Thymus (tissue), 11 donors: ENCODE measurements at regions not wholly inside any gene's neighbourhood (a gene's known extent, or its start where the extent isn't known, plus 50 kb on each side); places are given as distances from the start of the nearest gene placed in this dataset.
"Not testable (repeated sequence)": the region's sequence is repeated elsewhere in the genome, so short reads cannot be mapped to it uniquely, and the experiment has no call there.

Source experiments
- DNase-seq, 9 donors: peaks; one replicate each; pipeline ENCODE4 v3.0.0-alpha.2; 2013; ENCODE audit warnings: low spot score in 9 of 9, low read depth in 6 of 9, missing footprints in 1 of 9
- H3K27ac ChIP-seq, 2 donors: one replicate each; pipeline ENCODE4 v1.5.1; 2013; ENCODE audit warnings: control low read depth in 1 of 2, low read depth in 1 of 2, low read length in 1 of 2, mild to moderate bottlenecking in 1 of 2, moderate library complexity in 1 of 2
- H3K27me3 ChIP-seq, 2 donors: one replicate each; pipeline ENCODE4 v1.5.1; 2013; ENCODE audit warnings: low read length in 1 of 2; ENCODE audit not compliant: control insufficient read depth in 2 of 2, insufficient read depth in 1 of 2
- H3K36me3 ChIP-seq, 2 donors: one replicate each; pipeline ENCODE4 v1.5.1; 2013; ENCODE audit warnings: low read length in 1 of 2, mild to moderate bottlenecking in 1 of 2, moderate library complexity in 1 of 2; ENCODE audit not compliant: control insufficient read depth in 2 of 2, insufficient read depth in 2 of 2
- H3K4me1 ChIP-seq, 2 donors: one replicate each; pipeline ENCODE4 v1.5.1; 2013; ENCODE audit warnings: low read length in 2 of 2; ENCODE audit not compliant: control insufficient read depth in 2 of 2, insufficient read depth in 2 of 2
- H3K4me3 ChIP-seq, 2 donors: one replicate each; pipeline ENCODE4 v1.5.1; 2013; ENCODE audit warnings: low read length in 2 of 2, control low read depth in 1 of 2, mild to moderate bottlenecking in 1 of 2
- H3K9me3 ChIP-seq, 2 donors: one replicate each; pipeline ENCODE4 v1.5.1; 2013; ENCODE audit warnings: low read length in 1 of 2, mild to moderate bottlenecking in 1 of 2; ENCODE audit not compliant: control insufficient read depth in 2 of 2, insufficient read depth in 1 of 2
- WGBS: extraction: QIAGEN DNeasy Blood & Tissue Kit; methylation state at CpG from one replicate; pipeline ENCODE4 v1.1.7; 2013; 5-methylcytosine and 5-hydroxymethylcytosine counted together
- donor health status: healthy.

- Histone ChIP-seq H3K4me1 (no peaks in the 10 kb centered on the region), H3K27ac (no peak overlapping the region), H3K4me3 (no peak overlapping the region), H3K27me3 (no peaks in the 10 kb centered on the region), H3K36me3 (no peaks in the 10 kb centered on the region), H3K9me3 (no peaks in the 10 kb centered on the region)
- 40% methylated on average over 6 of the region's 6 CpGs for WGBS
- DNase-seq: no peak
Measured at GRCh38 chr16:5166486-5166885, 68.9 kb upstream of the EEF2KMT start.

- H3K27ac ChIP-seq, H3K36me3 ChIP-seq, H3K9me3 ChIP-seq, H3K4me1 ChIP-seq, H3K27me3 ChIP-seq, H3K4me3 ChIP-seq, DNase-seq: not testable (repeated sequence)
- 92% methylated on average over 1 of the region's 1 CpG for WGBS
Measured at GRCh38 chr16:5165429-5165828, 67.8 kb upstream of the EEF2KMT start.

DNA sequence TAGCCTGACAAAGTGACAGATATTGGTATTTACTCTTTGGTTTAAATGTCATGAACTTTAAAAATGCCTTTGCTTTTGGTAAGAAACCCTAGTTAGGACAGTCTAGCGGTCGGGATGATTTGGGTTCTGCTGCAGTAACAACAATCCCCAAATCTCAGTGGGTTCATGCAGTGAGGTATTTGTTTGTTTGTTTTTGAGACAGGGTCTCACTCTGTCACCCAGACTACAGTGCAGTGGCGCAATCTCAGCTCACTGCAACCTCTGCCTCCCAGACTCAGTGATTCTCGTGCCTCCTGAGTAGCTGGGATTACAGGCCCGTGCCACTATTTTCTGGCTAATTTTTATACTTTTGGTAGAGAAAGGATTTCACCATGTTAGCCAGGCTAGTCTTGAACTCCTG, 65.2 kb upstream of the EEF2KMT start:
- not testable (repeated sequence) for H3K27me3 ChIP-seq, DNase-seq, H3K27ac ChIP-seq, H3K4me3 ChIP-seq, H3K4me1 ChIP-seq, H3K36me3 ChIP-seq, H3K9me3 ChIP-seq
- 90% methylated on average over 5 of the region's 5 CpGs for WGBS

DNA sequence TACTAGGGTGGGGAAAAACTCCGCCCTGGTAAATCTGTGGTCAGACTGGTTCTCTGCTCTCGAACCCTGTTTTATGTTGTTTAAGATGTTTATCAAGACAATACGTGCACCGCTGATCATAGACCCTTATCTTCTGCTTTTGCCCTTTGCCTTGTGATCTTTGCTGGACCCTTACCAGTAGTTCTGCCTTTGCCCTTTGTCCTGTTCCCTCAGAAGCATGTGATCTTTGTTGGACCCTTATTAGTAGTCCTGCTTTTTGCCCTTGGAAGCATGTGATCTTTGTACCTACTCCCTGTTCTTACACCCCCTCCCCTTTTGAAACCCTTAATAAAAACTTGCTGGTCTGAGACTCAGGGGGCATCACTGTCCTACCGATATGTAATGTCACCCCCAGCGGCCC, 64.3 kb upstream of the EEF2KMT start:
- H3K27ac ChIP-seq, DNase-seq, H3K9me3 ChIP-seq, H3K27me3 ChIP-seq, H3K36me3 ChIP-seq, H3K4me1 ChIP-seq, H3K4me3 ChIP-seq: not testable (repeated sequence)
- WGBS: 97% methylated on average over 6 of the region's 6 CpGs

DNA sequence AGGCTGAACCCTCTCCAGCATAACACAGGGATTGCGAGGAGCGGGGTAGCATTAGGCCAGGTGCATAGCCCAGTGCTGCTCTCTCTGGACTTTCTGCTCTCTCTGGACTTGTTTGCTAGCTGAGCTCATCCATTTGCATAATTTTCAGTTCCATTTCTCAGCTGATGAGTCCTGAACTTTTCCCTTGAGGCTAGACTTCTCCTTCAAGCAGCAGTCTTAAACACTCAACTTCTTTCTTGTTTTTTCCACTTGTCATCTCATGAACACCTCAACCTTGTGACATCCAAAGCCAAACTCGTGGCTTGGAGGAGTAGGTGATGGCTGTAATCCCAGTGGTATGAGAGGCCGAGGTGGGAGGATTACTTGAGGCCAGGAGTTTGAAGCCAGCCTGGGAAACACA, 62.4 kb upstream of the EEF2KMT start:
- not testable (repeated sequence) for H3K4me1 ChIP-seq, H3K27me3 ChIP-seq, H3K27ac ChIP-seq, H3K36me3 ChIP-seq, DNase-seq, H3K4me3 ChIP-seq, H3K9me3 ChIP-seq
- WGBS: 80% methylated on average over 4 of the region's 4 CpGs

DNA sequence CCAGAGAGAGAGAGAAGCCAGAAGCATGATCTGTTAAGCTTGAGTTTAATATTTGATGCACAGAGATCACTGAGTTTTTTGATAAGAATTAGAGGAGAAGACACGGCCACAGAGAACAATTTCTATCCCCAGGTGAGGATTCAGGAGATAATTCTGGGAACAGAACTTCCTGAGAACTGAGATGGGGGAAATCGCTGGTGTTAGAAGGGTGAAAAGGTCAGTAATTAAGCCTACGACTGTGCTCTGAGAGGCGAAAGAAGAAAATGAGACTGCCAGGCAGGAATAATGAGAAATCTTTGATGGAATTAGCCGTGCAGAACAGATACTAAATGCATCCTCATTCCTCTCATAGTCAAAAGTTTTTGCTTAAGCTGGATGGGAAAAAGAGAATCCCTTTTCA, 61.9 kb upstream of the EEF2KMT start:
- H3K4me1 ChIP-seq, H3K4me3 ChIP-seq, DNase-seq, H3K27ac ChIP-seq, H3K9me3 ChIP-seq, H3K27me3 ChIP-seq, H3K36me3 ChIP-seq: not testable (repeated sequence)
- 61% methylated on average over 5 of the region's 5 CpGs for WGBS

DNA sequence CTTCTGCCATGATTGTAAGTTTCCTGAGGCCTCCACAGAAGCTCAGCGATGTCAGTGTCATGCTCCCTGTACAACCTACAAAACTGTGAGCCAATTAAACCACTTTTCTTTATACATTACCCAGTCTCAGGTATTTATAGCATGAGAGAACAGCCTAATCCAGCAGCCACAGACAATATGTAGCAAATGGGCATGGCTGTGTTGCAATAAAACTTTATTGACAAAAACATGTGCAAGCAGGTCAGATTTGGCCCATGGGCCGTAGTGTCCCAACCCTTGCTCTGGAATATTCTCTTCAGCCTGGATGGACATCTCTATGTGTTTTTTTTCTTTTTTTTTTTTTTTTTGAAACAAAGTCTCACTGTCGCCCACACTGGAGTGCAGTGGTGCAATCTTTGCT, 60.9 kb upstream of the EEF2KMT start:
- H3K4me3 ChIP-seq: no peak overlapping the region
- no peaks in the 10 kb centered on the region for H3K36me3 ChIP-seq
- no peak overlapping the region for H3K27ac ChIP-seq
- no peak for DNase-seq
- H3K4me1 ChIP-seq: no peaks in the 10 kb centered on the region
- no peaks in the 10 kb centered on the region for H3K27me3 ChIP-seq
- 96% methylated on average over 3 of the region's 3 CpGs for WGBS
- H3K9me3 ChIP-seq: no peaks in the 10 kb centered on the region

GRCh38 chr16:5156486-5156885, 58.9 kb upstream of the EEF2KMT start:
- WGBS: 93% methylated on average over 4 of the region's 4 CpGs

DNA sequence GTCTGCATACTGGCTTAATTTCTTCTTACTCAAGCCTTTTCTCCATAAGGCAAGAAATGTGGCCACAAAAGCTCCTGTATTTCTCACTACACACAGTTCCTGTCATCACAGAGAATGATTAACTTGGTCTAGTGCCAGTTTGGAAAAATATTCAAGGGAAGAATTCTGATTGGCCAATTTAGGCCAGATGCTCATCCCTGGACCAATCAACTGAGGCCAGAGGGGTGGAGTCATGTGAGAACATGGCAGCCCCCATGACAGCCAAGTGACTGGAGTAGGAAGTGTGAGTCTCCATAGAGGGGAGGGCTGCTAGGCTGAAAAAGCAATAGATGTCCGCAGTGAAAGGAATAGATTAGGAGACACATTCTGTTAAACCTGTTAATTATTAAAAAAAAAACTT, 56.4 kb upstream of the EEF2KMT start:
- not testable (repeated sequence) for H3K4me1 ChIP-seq, H3K36me3 ChIP-seq, DNase-seq, H3K4me3 ChIP-seq, H3K27ac ChIP-seq, H3K9me3 ChIP-seq, H3K27me3 ChIP-seq
- WGBS: 87% methylated on average over 1 of the region's 1 CpG

More at GRCh38 chr16:5156486-5156885, 58.9 kb upstream of the EEF2KMT start:
- DNase-seq, H3K9me3 ChIP-seq, H3K27ac ChIP-seq, H3K36me3 ChIP-seq, H3K4me3 ChIP-seq, H3K27me3 ChIP-seq, H3K4me1 ChIP-seq: not testable (repeated sequence)

DNA sequence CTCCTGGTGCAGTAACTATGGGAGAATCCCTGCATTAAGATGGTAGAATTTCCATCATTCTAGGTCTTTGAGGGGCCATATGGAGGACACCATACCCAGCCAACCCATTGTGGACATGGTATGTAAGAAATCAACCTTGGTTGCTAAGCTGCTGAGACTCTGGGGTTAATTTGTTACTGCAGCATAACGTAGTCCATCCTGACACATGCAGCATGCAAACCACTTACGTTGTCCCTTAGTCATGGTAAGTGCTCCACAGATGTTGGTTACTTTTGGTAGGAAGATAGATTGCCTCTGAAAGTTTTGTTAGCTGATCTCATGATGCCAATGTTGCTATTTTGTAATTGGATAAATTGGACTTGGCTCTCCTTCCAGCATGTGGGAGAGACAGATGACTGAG, 53.8 kb upstream of the EEF2KMT start:
- not testable (repeated sequence) for H3K9me3 ChIP-seq, H3K36me3 ChIP-seq, H3K4me1 ChIP-seq, H3K27me3 ChIP-seq, H3K27ac ChIP-seq, H3K4me3 ChIP-seq, DNase-seq
- 94% methylated on average over 2 of the region's 2 CpGs for WGBS
